ENCODE measurements at regions not wholly inside any gene's neighbourhood (a gene's known extent, or its start where the extent isn't known, plus 50 kb on each side); places are given as distances from the start of the nearest gene placed in this dataset.

DNA sequence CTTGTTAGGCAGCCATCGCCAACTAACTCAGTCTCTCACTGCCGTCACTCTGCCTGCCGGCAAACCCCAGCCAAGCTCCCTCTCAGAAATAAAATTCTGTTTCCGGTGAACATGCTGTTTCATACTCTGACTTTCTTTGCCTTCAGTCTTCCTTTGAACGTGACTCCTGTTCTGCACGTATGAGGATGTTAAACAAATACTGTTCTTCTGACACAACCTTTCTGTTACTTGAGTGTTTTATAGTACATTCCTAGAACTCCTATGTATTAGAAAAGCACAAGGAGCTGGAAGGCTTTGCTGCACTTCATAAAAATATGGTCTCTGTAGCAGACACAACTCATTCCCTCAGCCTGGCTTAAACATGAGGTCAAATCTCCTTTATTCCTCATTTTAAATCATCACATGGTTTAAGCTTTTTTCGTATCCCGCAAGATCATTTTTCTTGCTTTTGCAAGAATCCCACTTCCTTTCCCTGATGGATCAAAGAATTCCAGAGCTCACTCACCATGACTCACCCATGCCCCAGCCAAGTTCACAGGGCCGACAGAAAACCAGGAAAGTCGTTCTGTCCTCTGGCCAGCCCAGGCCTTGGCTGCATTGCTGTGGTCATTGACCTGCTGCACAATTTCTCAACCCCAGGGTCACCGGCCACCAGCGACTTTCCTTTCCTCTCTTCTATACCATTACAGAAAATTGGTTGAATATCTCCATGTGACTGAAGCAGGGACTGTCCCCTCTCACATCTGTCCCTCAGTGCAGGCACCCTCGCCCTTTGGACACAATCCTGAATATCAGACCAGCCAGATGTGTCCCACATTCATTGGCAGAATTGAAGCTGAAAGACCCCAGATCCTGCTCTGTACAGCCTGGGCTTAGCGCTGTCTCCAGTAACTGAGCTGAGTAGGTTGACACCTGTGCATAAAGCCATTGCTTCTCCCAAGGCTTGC, 183.1 kb upstream of the ARL4C start:
- Histone ChIP-seq H3K36me3 (no peaks in the 10 kb centered on the region), H3K4me1 (peaks cover 0 to 15% of the 10 kb centered on the region in 2 donors), H3K27ac (peak overlapping the region; percentile 72 to 79), H3K9me3 (no peaks in the 10 kb centered on the region), H3K27me3 (no peaks in the 10 kb centered on the region), H3K4me3 (no peak overlapping the region)
- intact Hi-C loops (cut with DNase I): no loop called here
- TF ChIP-seq, protein P1, sequence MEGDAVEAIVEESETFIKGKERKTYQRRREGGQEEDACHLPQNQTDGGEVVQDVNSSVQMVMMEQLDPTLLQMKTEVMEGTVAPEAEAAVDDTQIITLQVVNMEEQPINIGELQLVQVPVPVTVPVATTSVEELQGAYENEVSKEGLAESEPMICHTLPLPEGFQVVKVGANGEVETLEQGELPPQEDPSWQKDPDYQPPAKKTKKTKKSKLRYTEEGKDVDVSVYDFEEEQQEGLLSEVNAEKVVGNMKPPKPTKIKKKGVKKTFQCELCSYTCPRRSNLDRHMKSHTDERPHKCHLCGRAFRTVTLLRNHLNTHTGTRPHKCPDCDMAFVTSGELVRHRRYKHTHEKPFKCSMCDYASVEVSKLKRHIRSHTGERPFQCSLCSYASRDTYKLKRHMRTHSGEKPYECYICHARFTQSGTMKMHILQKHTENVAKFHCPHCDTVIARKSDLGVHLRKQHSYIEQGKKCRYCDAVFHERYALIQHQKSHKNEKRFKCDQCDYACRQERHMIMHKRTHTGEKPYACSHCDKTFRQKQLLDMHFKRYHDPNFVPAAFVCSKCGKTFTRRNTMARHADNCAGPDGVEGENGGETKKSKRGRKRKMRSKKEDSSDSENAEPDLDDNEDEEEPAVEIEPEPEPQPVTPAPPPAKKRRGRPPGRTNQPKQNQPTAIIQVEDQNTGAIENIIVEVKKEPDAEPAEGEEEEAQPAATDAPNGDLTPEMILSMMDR (IDR thresholded peaks at IDR 0.05): no peak
- peak in 1 of 2 donors; percentile 84 for DNase-seq (ENCODE audit: low spot score in 2 of 2)

DNA sequence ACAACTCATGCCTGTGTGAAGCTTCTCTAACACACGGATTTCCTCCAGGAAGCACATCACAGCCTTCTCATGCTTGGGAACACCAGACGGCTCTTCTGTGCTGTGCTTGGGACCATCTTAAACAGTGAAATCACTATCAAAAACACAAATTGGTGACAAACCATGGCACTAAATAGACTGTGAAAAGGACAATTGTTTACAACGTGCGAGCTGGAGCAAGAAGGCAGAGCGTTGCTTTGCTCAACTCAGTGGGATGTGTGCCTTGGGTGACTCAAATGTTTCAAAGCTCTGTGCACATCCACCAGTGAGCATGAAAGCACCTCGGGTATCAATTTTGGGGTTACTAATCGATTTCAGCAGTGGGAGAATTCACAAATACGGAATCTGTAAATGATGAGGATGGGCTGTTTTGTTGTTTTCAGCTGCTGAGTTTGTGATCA, 182.4 kb upstream of the ARL4C start:
- Histone ChIP-seq H3K36me3 (no peaks in the 10 kb centered on the region), H3K9me3 (no peaks in the 10 kb centered on the region), H3K4me1 (peaks cover 0 to 15% of the 10 kb centered on the region in 2 donors), H3K27ac (peak overlapping the region; percentile 72 to 79), H3K27me3 (no peaks in the 10 kb centered on the region), H3K4me3 (no peak overlapping the region)
- no peak for DNase-seq (ENCODE audit: low spot score in 2 of 2)
- intact Hi-C loops (cut with DNase I): no loop called here
- TF ChIP-seq, protein P1 (IDR thresholded peaks at IDR 0.05): no peak

DNA sequence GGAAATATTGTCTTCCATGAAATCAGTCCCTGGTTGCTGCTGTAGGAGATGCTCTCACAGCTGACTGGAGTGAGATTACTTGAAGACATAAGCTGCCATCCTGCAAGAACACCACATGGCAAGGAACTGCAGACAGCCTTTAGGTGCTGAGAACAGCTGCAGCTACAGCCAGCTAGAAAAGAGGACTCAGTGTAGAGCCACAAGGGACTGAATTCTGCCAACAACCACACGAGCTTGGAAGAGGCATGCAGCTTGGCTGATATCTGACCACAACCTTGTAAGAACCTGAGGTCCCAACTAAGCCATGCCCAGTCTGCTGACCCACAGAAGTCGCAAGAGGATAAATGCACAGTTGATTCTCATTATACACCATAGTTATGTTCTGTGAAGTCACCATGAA, 181.8 kb upstream of the ARL4C start:
- DNase-seq (ENCODE audit: low spot score in 2 of 2): no peak
- Histone ChIP-seq H3K27me3 (no peaks in the 10 kb centered on the region), H3K4me1 (peaks cover 0 to 15% of the 10 kb centered on the region in 2 donors), H3K4me3 (no peak overlapping the region), H3K36me3 (no peaks in the 10 kb centered on the region), H3K27ac (peak overlapping the region in 1 of 2 donors; percentile 72), H3K9me3 (no peaks in the 10 kb centered on the region)
- intact Hi-C loops (cut with DNase I): no loop called here
- TF ChIP-seq, protein P1 (IDR thresholded peaks at IDR 0.05): no peak

DNA sequence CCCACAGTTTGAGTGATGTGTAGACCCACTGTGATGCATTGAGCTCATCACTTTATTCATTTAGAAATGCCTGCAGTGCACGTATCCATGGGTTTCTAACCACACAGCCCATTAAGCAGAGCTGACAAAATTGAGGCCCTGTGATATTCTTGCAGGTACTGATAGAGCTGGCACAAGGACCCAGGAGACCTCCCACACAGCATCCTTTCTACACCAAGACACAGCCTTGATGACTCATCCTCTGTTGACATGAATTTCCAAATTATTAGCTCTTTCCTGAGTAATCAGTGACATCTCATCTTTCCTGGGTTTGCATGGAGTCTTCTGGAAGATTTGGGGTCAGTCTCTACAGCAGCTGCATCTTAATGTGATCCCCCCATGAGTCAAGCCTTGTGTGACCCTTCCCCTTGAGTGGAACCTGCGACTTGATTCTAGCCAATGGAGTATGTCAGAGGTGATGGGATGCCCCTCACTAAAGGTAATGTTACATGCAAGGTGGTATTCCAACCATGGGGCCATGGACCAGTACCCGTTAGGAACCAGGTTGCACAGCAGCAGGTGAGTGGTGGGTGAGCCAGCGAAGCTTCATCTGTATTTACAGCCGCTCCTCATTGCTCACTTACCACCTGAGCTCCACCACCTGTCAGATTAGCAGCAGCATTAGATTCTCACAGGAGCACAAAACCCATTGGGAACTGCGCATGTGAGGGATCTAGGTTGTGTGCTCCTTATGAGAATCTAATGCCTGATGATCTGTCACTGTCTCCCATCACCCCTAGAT, 181.1 kb upstream of the ARL4C start:
- intact Hi-C loops (cut with DNase I): no loop called here
- no peak for DNase-seq (ENCODE audit: low spot score in 2 of 2)
- no peaks in the 10 kb centered on the region for H3K27me3 ChIP-seq
- no peak overlapping the region for H3K4me3 ChIP-seq
- H3K9me3 ChIP-seq: no peaks in the 10 kb centered on the region
- no peak overlapping the region for H3K27ac ChIP-seq
- TF ChIP-seq, protein P1 (IDR thresholded peaks at IDR 0.05): no peak
- peaks cover 0 to 15% of the 10 kb centered on the region in 2 donors for H3K4me1 ChIP-seq
- no peaks in the 10 kb centered on the region for H3K36me3 ChIP-seq

DNA sequence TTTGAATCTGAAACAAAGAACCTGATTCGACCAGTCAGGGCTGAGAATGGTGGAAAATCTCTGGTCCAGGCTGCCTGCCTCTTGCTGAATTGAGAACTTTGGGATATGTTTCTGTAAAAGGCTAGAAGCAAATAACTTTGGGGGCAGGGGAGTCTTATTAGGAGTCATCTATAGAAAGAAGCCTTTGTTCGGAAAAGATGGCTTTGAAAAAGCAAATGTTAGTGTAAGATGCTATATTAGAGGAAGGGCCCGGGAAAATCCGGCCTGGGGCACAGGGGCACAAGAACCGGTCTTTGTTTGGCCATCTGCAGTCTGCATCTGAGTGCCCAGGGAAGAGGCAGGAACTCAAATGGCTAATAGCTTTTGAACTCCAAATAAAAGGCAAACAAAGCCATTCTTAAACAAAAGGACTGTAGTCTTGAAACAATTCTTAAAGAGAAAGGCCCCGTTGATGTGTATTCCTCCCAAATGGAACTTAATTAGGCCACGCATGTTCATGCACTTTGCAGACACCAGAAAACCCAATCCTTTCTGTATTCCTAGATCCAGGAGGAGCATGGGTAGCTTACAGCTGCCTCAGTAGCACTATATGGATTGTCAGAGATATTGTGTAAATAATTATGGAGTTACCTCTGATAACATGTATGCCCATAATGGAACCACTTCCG, 180.0 kb upstream of the ARL4C start:
- DNase-seq (ENCODE audit: low spot score in 2 of 2): no peak
- H3K4me1 ChIP-seq: peaks cover 0 to 15% of the 10 kb centered on the region in 2 donors
- no peaks in the 10 kb centered on the region for H3K27me3 ChIP-seq
- H3K27ac ChIP-seq: no peak overlapping the region
- TF ChIP-seq, protein P1 (IDR thresholded peaks at IDR 0.05): no peak
- intact Hi-C loops (cut with DNase I): no loop called here
- H3K36me3 ChIP-seq: no peaks in the 10 kb centered on the region
- no peaks in the 10 kb centered on the region for H3K9me3 ChIP-seq
- no peak overlapping the region for H3K4me3 ChIP-seq
